GM21723 (cell line): ENCODE measurements at regions not wholly inside any gene's neighbourhood (a gene's known extent, or its start where the extent isn't known, plus 50 kb on each side); places are given as distances from the start of the nearest gene placed in this dataset.
"Not testable (repeated sequence)": the region's sequence is repeated elsewhere in the genome, so short reads cannot be mapped to it uniquely, and the experiment has no call there.

Source experiments
- ATAC-seq: cut with Tn5 transposase; IDR thresholded peaks from one replicate; pipeline ENCODE4 v1.9.1; 2021; ENCODE audit warnings: mild to moderate bottlenecking, moderate library complexity; ENCODE audit not compliant: unreplicated experiment

GRCh38 chr2:107094450-107094986, 208.6 kb upstream of the ST6GAL2 start:
- no peak for ATAC-seq

GRCh38 chr2:107102176-107102575, 216.2 kb upstream of the ST6GAL2 start:
- ATAC-seq: no peak

GRCh38 chr2:107107351-107107750, 221.4 kb upstream of the ST6GAL2 start:
- ATAC-seq: no peak

GRCh38 chr2:107108556-107108955, 222.6 kb upstream of the ST6GAL2 start:
- ATAC-seq: no peak

GRCh38 chr2:107111623-107112022, 225.7 kb upstream of the ST6GAL2 start:
- peak; percentile 61 for ATAC-seq

- ATAC-seq: no peak
These were observed 226.6 kb upstream of the ST6GAL2 start for GRCh38 chr2:107112561-107112960.

- ATAC-seq: no peak
These were observed 242.4 kb upstream of the ST6GAL2 start for GRCh38 chr2:107128381-107128780.

- ATAC-seq: peak; percentile 90
These were observed 246.1 kb upstream of the ST6GAL2 start for GRCh38 chr2:107132070-107132469.

GRCh38 chr2:107132746-107133145, 246.8 kb upstream of the ST6GAL2 start:
- ATAC-seq: no peak

- no peak for ATAC-seq
These were observed 247.4 kb upstream of the ST6GAL2 start for GRCh38 chr2:107133412-107133811.

GRCh38 chr2:107136733-107137132, 250.8 kb upstream of the ST6GAL2 start:
- ATAC-seq: no peak

GRCh38 chr2:107137706-107138105, 251.7 kb upstream of the ST6GAL2 start:
- no peak for ATAC-seq

- no peak for ATAC-seq
These were observed 260.2 kb upstream of the ST6GAL2 start for GRCh38 chr2:107146181-107146580.

- ATAC-seq: not testable (repeated sequence)
These were observed 260.7 kb upstream of the ST6GAL2 start for GRCh38 chr2:107146645-107147044.

GRCh38 chr2:107148055-107148454, 262.1 kb upstream of the ST6GAL2 start:
- no peak for ATAC-seq

GRCh38 chr2:107148496-107148895, 262.5 kb upstream of the ST6GAL2 start:
- no peak for ATAC-seq

GRCh38 chr2:107160640-107161239, 274.8 kb upstream of the ST6GAL2 start:
- no peak for ATAC-seq

- no peak for ATAC-seq
These were observed 282.2 kb upstream of the ST6GAL2 start for GRCh38 chr2:107168141-107168540.

GRCh38 chr2:107174171-107174570, 288.2 kb upstream of the ST6GAL2 start:
- no peak for ATAC-seq

GRCh38 chr2:107182981-107183380, 297.0 kb upstream of the ST6GAL2 start:
- ATAC-seq: no peak

GRCh38 chr2:107187870-107188269, 301.9 kb upstream of the ST6GAL2 start:
- no peak for ATAC-seq

- no peak for ATAC-seq
These were observed 309.7 kb upstream of the ST6GAL2 start for GRCh38 chr2:107195631-107196030.
